Smooth muscle cell (in vitro differentiated cells): ENCODE measurements at regions not wholly inside any gene's neighbourhood (a gene's known extent, or its start where the extent isn't known, plus 50 kb on each side); places are given as distances from the start of the nearest gene placed in this dataset.

Experiments used
- DNase-seq: peaks from one replicate; lab custom pipeline; 2025; ENCODE audit not compliant: unreplicated experiment; lab: John Stamatoyannopoulos, UW
- H2AFZ ChIP-seq: fragments of 200-600 bp; sonication (generic); 2 replicates; pipeline ENCODE4 v1.6.0; 2016; ENCODE audit warnings: antibody characterized with exemption, low read depth, mild to moderate bottlenecking
- H3F3A ChIP-seq: fragments of 200-600 bp; sonication (generic); 2 replicates; pipeline ENCODE4 v1.6.0; 2017; ENCODE audit warnings: antibody characterized with exemption, low read depth
- H3K27ac ChIP-seq: fragments of 200-600 bp; sonication (generic); 2 replicates; pipeline ENCODE4 v1.5.1; 2016; ENCODE audit warnings: low read depth, mild to moderate bottlenecking
- H3K27me3 ChIP-seq: fragments of 200-600 bp; sonication (generic); 2 replicates; pipeline ENCODE4 v1.6.1; 2016; ENCODE audit warnings: low read depth, mild to moderate bottlenecking
- H3K36me3 ChIP-seq: fragments of 200-600 bp; sonication (generic); 2 replicates; pipeline ENCODE4 v1.5.1; 2016; ENCODE audit warnings: low read depth
- H3K4me1 ChIP-seq: fragments of 200-600 bp; sonication (generic); 2 replicates; pipeline ENCODE4 v1.5.1; 2016; ENCODE audit warnings: low read depth
- H3K4me2 ChIP-seq: fragments of 200-600 bp; sonication (generic); 2 replicates; pipeline ENCODE4 v1.6.0; 2016; ENCODE audit warnings: mild to moderate bottlenecking
- H3K4me3 ChIP-seq: fragments of 200-600 bp; sonication (generic); 2 replicates; pipeline ENCODE4 v1.5.1; 2016; ENCODE audit warnings: mild to moderate bottlenecking
- H3K79me2 ChIP-seq: fragments of 200-600 bp; sonication (generic); 2 replicates; pipeline ENCODE4 v1.6.0; 2016; ENCODE audit warnings: low read depth, mild to moderate bottlenecking
- H3K9ac ChIP-seq: fragments of 200-600 bp; sonication (generic); 2 replicates; pipeline ENCODE4 v1.6.0; 2016; ENCODE audit warnings: low read depth
- H3K9me3 ChIP-seq: fragments of 200-600 bp; sonication (generic); replicated peaks from 2 replicates; pipeline ENCODE4 v1.5.1; 2016; ENCODE audit warnings: low read depth
- H4K20me1 ChIP-seq: fragments of 200-600 bp; sonication (generic); 2 replicates; pipeline ENCODE4 v1.6.0; 2016; ENCODE audit warnings: low read depth
- CTCF ChIP-seq: fragments of 200-600 bp; sonication (generic); IDR thresholded peaks from 2 replicates; pipeline ENCODE4 v1.5.1; 2017; ENCODE audit warnings: borderline replicate concordance, mild to moderate bottlenecking, antibody characterized with exemption; ENCODE audit not compliant: insufficient read depth, poor library complexity, severe bottlenecking
- WGBS: methylation state at CpG from one replicate; pipeline ENCODE4 v1.1.7; 2016; ENCODE audit warnings: low lambda C conversion rate; 5-methylcytosine and 5-hydroxymethylcytosine counted together

DNA sequence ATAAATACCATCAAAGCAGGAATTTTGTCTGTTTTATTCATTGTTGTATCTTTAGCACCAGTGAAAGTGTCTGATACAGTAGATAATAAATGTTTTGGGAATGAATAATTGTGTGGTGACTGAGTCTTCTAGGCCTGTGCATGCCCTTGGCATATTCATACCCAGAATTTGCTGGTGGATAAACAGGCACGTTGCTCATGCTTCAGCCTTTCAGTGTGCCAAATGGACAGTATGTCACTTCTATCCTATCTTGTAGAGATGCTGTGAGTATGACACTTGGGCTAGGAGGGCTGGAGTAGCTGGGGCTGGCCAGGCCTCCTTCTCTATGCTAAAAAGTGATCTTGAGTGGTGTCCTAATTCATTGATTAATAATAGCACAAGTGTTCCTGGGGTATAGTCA lies 287.3 kb upstream of the DDI1 start:
- no peaks in the 10 kb centered on the region for H3K9me3 ChIP-seq
- no peaks in the 10 kb centered on the region for H3K79me2 ChIP-seq
- H3F3A ChIP-seq = no peaks in the 10 kb centered on the region
- no peak for DNase-seq
- H4K20me1 ChIP-seq = no peaks in the 10 kb centered on the region
- H3K4me1 ChIP-seq = no peaks in the 10 kb centered on the region
- WGBS = 55% methylated on average over 1 of the region's 1 CpG
- no peak overlapping the region for H3K4me2 ChIP-seq
- no peaks in the 10 kb centered on the region for H3K27me3 ChIP-seq
- H2AFZ ChIP-seq = no peak overlapping the region
- no peak overlapping the region for H3K9ac ChIP-seq
- H3K36me3 ChIP-seq = no peaks in the 10 kb centered on the region
- no peak overlapping the region for H3K4me3 ChIP-seq
- TF ChIP-seq CTCF = no peak
- no peak overlapping the region for H3K27ac ChIP-seq

DNA sequence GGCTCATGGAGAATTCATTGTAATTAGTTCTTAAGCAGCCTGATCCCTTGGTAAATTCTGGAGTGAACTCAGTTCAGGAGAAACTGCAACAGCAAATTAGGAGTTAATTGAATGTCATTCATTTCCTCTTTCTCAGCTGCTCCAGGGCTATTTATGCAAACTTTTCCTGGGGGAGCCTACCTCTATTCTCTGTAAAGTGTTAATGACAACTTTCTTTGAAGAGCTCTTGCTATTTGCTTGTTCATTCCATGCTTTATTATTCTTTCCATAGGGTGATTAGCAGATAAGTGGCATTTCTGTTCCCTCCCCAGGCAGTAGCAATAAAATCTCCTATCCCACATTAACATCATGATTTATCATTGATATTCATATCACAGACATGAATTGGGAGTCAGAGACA lies 267.6 kb upstream of the DDI1 start:
- TF ChIP-seq CTCF = no peak

DNA sequence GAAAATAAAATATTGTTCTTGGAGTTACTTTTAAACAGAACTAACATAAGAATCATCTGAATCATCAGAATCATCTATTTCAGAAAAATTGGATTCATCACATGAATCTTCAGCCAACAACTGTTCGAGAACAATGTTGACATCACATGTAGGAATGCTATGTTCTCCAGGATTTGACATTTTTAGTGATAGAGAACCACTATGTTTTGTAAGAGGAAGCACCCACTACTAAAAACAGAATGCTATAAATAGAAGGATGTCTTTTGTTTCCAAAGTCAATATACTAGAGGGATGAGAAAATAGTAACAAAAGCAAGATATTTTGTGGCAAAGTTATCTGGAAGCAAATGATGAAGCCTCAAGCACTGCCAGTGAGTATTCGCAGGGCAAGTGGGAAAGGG lies 263.4 kb upstream of the DDI1 start:
- Histone ChIP-seq H3K79me2 (no peaks in the 10 kb centered on the region), H3K9me3 (no peaks in the 10 kb centered on the region), H3K9ac (no peak overlapping the region), H3K4me2 (no peak overlapping the region), H3K36me3 (no peaks in the 10 kb centered on the region), H3K27me3 (no peaks in the 10 kb centered on the region), H3K4me3 (no peak overlapping the region), H3K27ac (no peak overlapping the region), H3F3A (no peaks in the 10 kb centered on the region), H2AFZ (no peak overlapping the region), H4K20me1 (no peaks in the 10 kb centered on the region), H3K4me1 (no peaks in the 10 kb centered on the region)
- TF ChIP-seq CTCF = no peak
- DNase-seq = no peak
- WGBS = 94% methylated on average over 2 of the region's 2 CpGs

More for the DNA sequence above, 267.6 kb upstream of the DDI1 start:
- Histone ChIP-seq H3K27me3 (no peaks in the 10 kb centered on the region), H3K4me2 (no peak overlapping the region), H3K4me3 (no peak overlapping the region), H4K20me1 (no peaks in the 10 kb centered on the region), H3K9me3 (no peaks in the 10 kb centered on the region), H2AFZ (no peak overlapping the region), H3K36me3 (no peaks in the 10 kb centered on the region), H3K9ac (no peak overlapping the region), H3F3A (no peaks in the 10 kb centered on the region), H3K79me2 (no peaks in the 10 kb centered on the region), H3K27ac (no peak overlapping the region), H3K4me1 (no peaks in the 10 kb centered on the region)
- no peak for DNase-seq

DNA sequence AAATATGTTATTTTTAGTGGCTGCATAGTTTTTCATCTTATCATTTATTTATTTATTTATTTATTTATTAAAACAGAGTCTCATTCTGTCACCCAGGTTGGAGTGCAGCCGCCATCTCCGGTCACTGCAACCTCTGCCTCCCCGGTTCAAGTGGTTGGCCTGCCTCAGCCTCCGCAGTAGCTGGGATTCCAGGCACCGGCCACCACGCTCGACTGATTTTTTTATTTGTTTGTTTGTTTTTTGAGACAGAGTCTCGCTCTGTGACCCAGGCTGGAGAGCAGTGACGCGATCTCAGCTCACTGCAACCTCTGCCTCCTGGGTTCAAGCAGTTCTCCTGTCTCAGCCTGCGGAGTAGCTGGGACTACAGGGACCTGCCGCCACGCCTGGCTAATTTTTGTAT lies 262.9 kb upstream of the DDI1 start:
- H3K9ac ChIP-seq = no peak overlapping the region
- no peaks in the 10 kb centered on the region for H3K79me2 ChIP-seq
- H3K4me1 ChIP-seq = no peaks in the 10 kb centered on the region
- H3K27me3 ChIP-seq = no peaks in the 10 kb centered on the region
- H4K20me1 ChIP-seq = no peaks in the 10 kb centered on the region
- H3K9me3 ChIP-seq = no peaks in the 10 kb centered on the region
- H3K4me3 ChIP-seq = no peak overlapping the region
- no peaks in the 10 kb centered on the region for H3F3A ChIP-seq
- TF ChIP-seq CTCF = no peak
- H3K27ac ChIP-seq = no peak overlapping the region
- no peak overlapping the region for H3K4me2 ChIP-seq
- H3K36me3 ChIP-seq = no peaks in the 10 kb centered on the region
- WGBS = 96% methylated on average over 13 of the region's 13 CpGs
- no peak for DNase-seq
- no peak overlapping the region for H2AFZ ChIP-seq
